Fibroblast of the aortic adventitia (primary cell): ENCODE measurements at regions not wholly inside any gene's neighbourhood (a gene's known extent, or its start where the extent isn't known, plus 50 kb on each side); places are given as distances from the start of the nearest gene placed in this dataset.

Experiments
- DNase-seq: peaks from one replicate; pipeline ENCODE4 v3.0.0-alpha.2; 2010; ENCODE audit warnings: low read depth
- H3K4me3 ChIP-seq: 2 replicates; pipeline ENCODE4 v1.5.1; 2011; ENCODE audit warnings: low read depth, mild to moderate bottlenecking, control low read depth, low read length, moderate library complexity
- CTCF ChIP-seq: IDR thresholded peaks from 2 replicates; pipeline ENCODE4 v1.5.1; 2011; ENCODE audit warnings: mild to moderate bottlenecking, low read length, control low read depth, inconsistent platforms; ENCODE audit not compliant: insufficient read depth

GRCh38 chr5:107254214-107254901 lies 416.4 kb downstream of the EFNA5 start:
- no peak for DNase-seq
- TF ChIP-seq CTCF, result no peak
- no peak overlapping the region for H3K4me3 ChIP-seq

- TF ChIP-seq CTCF, result no peak
- no peak for DNase-seq
- H3K4me3 ChIP-seq, result no peak overlapping the region
Measured at GRCh38 chr5:107253246-107253645, 417.5 kb downstream of the EFNA5 start.

- no peak for DNase-seq
- no peak for TF ChIP-seq CTCF
- no peak overlapping the region for H3K4me3 ChIP-seq
Measured at GRCh38 chr5:107251151-107251550, 419.6 kb downstream of the EFNA5 start.

GRCh38 chr5:107248066-107248695 lies 422.6 kb downstream of the EFNA5 start:
- H3K4me3 ChIP-seq, result no peak overlapping the region
- DNase-seq, result peak; percentile 67
- peak; percentile 78 for TF ChIP-seq CTCF

- DNase-seq, result no peak
- no peak overlapping the region for H3K4me3 ChIP-seq
- TF ChIP-seq CTCF, result no peak
Measured at GRCh38 chr5:107247427-107247826, 423.3 kb downstream of the EFNA5 start.

- DNase-seq, result no peak
- no peak overlapping the region for H3K4me3 ChIP-seq
- TF ChIP-seq CTCF, result no peak
Measured at GRCh38 chr5:107243220-107243579, 427.5 kb downstream of the EFNA5 start.
